Dendritic cell treated with granulocyte-macrophage colony-stimulating factor and Interleukin-4, amounts not matched to agents 40 ng/mL and 50 ng/mL, for 4 days (primary cell): ENCODE measurements at regions not wholly inside any gene's neighbourhood (a gene's known extent, or its start where the extent isn't known, plus 50 kb on each side); places are given as distances from the start of the nearest gene placed in this dataset.

Experiments used
- H3K27ac Mint-ChIP-seq: one replicate; pipeline ENCODE4 v1.8.0; 2022; ENCODE audit warnings: mild to moderate bottlenecking, mixed read lengths
- H3K27me3 Mint-ChIP-seq: one replicate; pipeline ENCODE4 v1.8.0; 2022; ENCODE audit warnings: mild to moderate bottlenecking, mixed read lengths
- H3K36me3 Mint-ChIP-seq: one replicate; pipeline ENCODE4 v1.8.0; 2022; ENCODE audit warnings: low read depth, mixed read lengths
- H3K4me1 Mint-ChIP-seq: one replicate; pipeline ENCODE4 v1.8.0; 2022; ENCODE audit warnings: low read depth, mixed read lengths
- H3K4me3 Mint-ChIP-seq: one replicate; pipeline ENCODE4 v1.8.0; 2022; ENCODE audit warnings: mild to moderate bottlenecking, moderate library complexity, mixed read lengths
- H3K9me3 Mint-ChIP-seq: one replicate; pipeline ENCODE4 v1.8.0; 2022; ENCODE audit warnings: mixed read lengths
- intact Hi-C: fragments of 100-400 bp; cut with micrococcal nuclease; formaldehyde crosslinking; loops from one replicate; pipeline ENCODE4 v1.15.0; 2022

DNA sequence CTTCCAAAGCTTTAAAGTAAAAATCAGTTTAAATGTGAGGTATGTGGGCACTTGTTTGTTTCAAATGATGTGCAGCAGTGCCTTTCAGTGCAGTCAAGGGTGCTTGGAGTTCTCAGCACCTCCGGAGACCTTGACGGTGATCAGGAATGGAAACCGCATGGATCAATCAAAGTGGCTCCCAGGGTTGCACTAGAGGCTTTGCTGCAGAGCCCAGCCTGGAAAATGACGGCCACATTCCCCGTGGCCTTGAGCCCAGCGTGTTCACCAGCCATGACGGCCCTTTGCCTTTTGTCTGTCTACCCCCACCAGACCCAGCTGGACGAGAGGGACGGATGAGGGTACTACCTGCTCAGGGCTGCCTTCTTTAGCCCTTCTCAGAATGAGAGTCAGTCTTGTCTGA, 320.0 kb downstream of the TEX29 start:
- Mint-ChIP-seq H3K27me3 (no peaks in the 10 kb centered on the region), H3K4me3 (no peak overlapping the region), H3K36me3 (no peaks in the 10 kb centered on the region), H3K4me1 (no peaks in the 10 kb centered on the region), H3K9me3 (no peaks in the 10 kb centered on the region), H3K27ac (no peak overlapping the region)
- intact Hi-C loops = no loop called here

GRCh38 chr13:111642156-111642767, 321.8 kb downstream of the TEX29 start:
- Mint-ChIP-seq H3K4me1 (no peaks in the 10 kb centered on the region), H3K27me3 (no peaks in the 10 kb centered on the region), H3K36me3 (no peaks in the 10 kb centered on the region), H3K27ac (no peak overlapping the region), H3K9me3 (no peaks in the 10 kb centered on the region), H3K4me3 (no peak overlapping the region)
- intact Hi-C loops = no loop called here

DNA sequence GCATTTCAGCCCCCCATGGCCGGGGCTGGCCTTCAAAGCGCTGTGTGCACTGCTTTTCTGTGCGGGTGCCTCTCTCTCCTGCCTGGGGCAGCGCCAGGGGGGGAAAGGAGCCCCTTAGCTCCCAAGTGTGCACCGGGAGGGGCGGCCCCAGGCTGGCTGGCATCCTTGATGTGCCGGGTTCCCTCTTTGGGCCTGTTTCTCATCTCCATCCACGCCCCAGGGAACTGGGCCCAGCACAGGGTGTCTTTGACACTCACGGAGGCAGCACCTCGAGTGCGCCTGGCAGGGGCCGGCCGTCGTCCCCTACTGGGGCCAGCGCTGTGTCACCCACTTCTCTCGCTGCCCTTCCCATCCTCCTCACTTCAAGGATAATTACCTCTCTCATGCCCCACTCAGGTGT, 324.3 kb downstream of the TEX29 start:
- Mint-ChIP-seq H3K9me3 (no peaks in the 10 kb centered on the region), H3K4me3 (no peak overlapping the region), H3K27me3 (no peaks in the 10 kb centered on the region), H3K27ac (no peak overlapping the region), H3K4me1 (no peaks in the 10 kb centered on the region), H3K36me3 (no peaks in the 10 kb centered on the region)
- intact Hi-C loops = no loop called here

DNA sequence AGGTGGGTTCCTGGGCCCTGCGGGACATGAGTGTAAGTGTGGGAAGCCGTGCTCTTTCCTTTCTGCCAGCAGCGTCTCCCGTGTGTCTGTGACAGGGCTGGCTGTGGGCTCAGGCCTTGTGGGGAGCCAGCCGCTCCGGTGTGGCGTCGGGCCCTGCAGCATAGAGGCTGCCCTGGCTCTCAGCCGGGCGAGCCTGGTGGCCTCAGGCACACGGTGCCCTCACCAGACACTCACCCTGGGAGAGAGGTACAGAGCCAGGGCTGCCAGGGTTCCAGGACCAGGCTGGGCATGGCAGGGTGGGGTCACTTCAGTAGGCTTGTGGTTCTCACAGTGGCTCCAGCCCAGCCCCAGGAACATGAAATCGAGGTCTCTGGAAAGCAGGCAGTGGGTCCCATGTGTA, 324.8 kb downstream of the TEX29 start:
- H3K4me3 Mint-ChIP-seq = no peak overlapping the region
- no peaks in the 10 kb centered on the region for H3K27me3 Mint-ChIP-seq
- H3K4me1 Mint-ChIP-seq = no peaks in the 10 kb centered on the region
- H3K9me3 Mint-ChIP-seq = no peaks in the 10 kb centered on the region
- intact Hi-C loops = no loop called here
- no peak overlapping the region for H3K27ac Mint-ChIP-seq
- H3K36me3 Mint-ChIP-seq = no peaks in the 10 kb centered on the region

DNA sequence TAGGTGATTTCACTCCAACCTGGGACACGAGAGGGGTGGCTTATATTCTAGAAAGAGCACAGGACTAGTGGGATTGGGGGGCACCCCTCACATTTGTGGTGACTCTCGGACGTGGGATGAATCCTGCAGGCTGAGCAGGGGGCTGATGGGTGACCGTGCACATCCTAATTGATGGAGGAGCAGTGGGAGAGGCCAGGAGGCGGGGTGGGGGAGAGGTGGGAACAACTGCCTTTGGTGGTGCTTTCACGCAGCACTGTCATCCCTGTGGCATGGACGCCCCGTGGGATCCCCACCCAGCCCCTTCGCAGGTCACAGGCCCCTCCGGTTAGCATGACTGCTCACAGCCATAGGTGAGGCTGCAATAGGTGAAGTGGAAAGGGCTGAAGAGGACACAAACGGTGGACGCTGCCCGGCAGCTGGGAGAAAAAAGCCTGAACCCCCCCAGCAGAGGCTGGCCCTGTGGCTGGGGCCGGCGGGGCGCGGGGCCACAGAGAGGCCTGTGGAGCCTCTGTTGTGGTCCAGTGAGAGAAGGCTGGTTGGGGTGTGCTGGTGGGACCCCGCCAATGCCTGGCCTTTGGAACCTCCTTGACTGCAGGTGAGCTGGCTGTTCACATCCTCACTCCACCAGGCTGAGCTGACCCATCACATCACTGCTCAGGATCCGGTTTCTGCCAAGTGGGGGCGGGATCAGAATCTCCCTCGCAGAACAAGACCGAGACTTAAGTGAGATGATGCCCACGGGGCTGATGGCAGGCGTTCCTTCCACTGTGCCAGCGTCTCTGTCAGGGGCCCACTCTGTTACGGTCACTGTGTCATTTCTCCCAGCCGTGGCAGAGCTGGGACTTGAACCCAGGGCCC, 325.4 kb downstream of the TEX29 start:
- H3K4me3 Mint-ChIP-seq = no peak overlapping the region
- no peak overlapping the region for H3K27ac Mint-ChIP-seq
- intact Hi-C loops = no loop called here
- no peaks in the 10 kb centered on the region for H3K9me3 Mint-ChIP-seq
- H3K4me1 Mint-ChIP-seq = no peaks in the 10 kb centered on the region
- peaks cover 3% of the 10 kb centered on the region for H3K27me3 Mint-ChIP-seq
- no peaks in the 10 kb centered on the region for H3K36me3 Mint-ChIP-seq

DNA sequence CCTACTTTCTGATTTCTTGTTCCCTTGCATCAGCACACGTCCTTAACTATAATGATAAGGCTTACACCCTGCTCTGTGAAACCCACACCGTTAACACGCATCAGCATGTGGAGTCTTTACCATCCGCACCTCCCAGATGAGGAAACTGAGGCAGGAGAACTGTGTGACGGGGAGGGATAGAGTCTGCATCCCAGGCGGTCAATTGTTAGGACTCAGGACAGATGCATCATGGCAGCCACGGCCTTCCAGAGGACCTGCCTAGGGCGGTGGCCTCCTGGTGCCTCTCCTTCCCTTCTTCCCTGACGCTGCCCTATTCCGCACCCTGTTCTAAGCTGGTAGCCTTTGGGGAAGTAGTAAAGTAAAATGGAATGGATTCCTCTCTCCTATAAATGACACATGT, 326.0 kb downstream of the TEX29 start:
- no peaks in the 10 kb centered on the region for H3K9me3 Mint-ChIP-seq
- no peak overlapping the region for H3K27ac Mint-ChIP-seq
- no peaks in the 10 kb centered on the region for H3K4me1 Mint-ChIP-seq
- H3K36me3 Mint-ChIP-seq = no peaks in the 10 kb centered on the region
- H3K27me3 Mint-ChIP-seq = peaks cover 5% of the 10 kb centered on the region
- no peak overlapping the region for H3K4me3 Mint-ChIP-seq
- intact Hi-C loops = no loop called here

GRCh38 chr13:111648885-111649284, 328.4 kb downstream of the TEX29 start:
- intact Hi-C loops = no loop called here
- peaks cover 5% of the 10 kb centered on the region for H3K27me3 Mint-ChIP-seq

GRCh38 chr13:111650626-111651025, 330.2 kb downstream of the TEX29 start:
- Mint-ChIP-seq H3K27me3 (peaks cover 5% of the 10 kb centered on the region), H3K9me3 (no peaks in the 10 kb centered on the region), H3K27ac (no peak overlapping the region), H3K36me3 (no peaks in the 10 kb centered on the region), H3K4me1 (no peaks in the 10 kb centered on the region), H3K4me3 (no peak overlapping the region)
- intact Hi-C loops = no loop called here

More at GRCh38 chr13:111648885-111649284, 328.4 kb downstream of the TEX29 start:
- Mint-ChIP-seq H3K4me1 (no peaks in the 10 kb centered on the region), H3K27ac (no peak overlapping the region), H3K9me3 (no peaks in the 10 kb centered on the region), H3K36me3 (no peaks in the 10 kb centered on the region), H3K4me3 (no peak overlapping the region)

DNA sequence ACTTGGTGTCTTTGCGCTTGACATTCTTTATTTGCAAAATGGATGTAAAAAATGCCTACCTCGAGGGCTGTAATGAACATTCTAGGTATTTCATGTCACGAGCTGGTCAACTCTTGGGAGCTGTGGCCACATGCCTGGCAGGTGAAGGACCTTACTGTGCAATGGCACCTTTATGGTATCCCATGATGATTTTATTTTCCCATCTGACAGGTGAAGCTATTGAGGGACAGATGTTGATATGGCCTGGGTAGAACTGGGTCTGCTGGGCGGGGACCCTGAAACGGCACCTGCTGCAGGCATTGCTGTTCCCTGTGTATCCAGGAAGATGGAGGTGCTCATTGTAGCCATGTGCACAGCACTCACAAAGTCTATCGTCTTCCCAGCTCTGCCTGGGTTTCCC, 332.2 kb downstream of the TEX29 start:
- Mint-ChIP-seq H3K27ac (no peak overlapping the region), H3K27me3 (peaks cover 5% of the 10 kb centered on the region), H3K4me3 (no peak overlapping the region), H3K9me3 (no peaks in the 10 kb centered on the region), H3K4me1 (no peaks in the 10 kb centered on the region), H3K36me3 (no peaks in the 10 kb centered on the region)
- intact Hi-C loops = no loop called here

- intact Hi-C loops = no loop called here
- Mint-ChIP-seq H3K27me3 (peaks cover 5% of the 10 kb centered on the region), H3K27ac (no peak overlapping the region), H3K4me1 (no peaks in the 10 kb centered on the region), H3K36me3 (no peaks in the 10 kb centered on the region), H3K9me3 (no peaks in the 10 kb centered on the region), H3K4me3 (no peak overlapping the region)
Observed at GRCh38 chr13:111654531-111654930, 334.1 kb downstream of the TEX29 start.

DNA sequence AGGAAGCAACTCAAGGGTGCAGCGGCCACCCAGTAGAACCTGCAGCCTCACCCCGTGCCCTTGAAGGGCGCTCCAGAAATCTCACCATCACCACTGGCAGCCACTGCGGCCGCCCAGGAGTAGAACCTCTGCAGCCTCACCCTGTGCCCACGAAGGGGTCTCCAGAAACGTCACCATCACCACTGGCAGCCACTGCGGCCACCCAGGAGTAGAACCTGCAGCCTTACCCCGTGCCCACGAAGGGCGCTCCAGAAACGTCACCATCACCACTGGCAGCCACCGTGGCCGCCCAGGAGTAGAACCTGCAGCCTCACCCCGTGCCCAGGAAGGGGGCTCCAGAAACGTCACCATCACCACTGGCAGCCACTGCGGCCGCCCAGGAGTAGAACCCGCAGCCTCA, 336.0 kb downstream of the TEX29 start:
- H3K4me1 Mint-ChIP-seq = no peaks in the 10 kb centered on the region
- H3K27ac Mint-ChIP-seq = no peak overlapping the region
- no peaks in the 10 kb centered on the region for H3K27me3 Mint-ChIP-seq
- intact Hi-C loops = no loop called here
- no peaks in the 10 kb centered on the region for H3K36me3 Mint-ChIP-seq
- no peak overlapping the region for H3K4me3 Mint-ChIP-seq
- no peaks in the 10 kb centered on the region for H3K9me3 Mint-ChIP-seq

DNA sequence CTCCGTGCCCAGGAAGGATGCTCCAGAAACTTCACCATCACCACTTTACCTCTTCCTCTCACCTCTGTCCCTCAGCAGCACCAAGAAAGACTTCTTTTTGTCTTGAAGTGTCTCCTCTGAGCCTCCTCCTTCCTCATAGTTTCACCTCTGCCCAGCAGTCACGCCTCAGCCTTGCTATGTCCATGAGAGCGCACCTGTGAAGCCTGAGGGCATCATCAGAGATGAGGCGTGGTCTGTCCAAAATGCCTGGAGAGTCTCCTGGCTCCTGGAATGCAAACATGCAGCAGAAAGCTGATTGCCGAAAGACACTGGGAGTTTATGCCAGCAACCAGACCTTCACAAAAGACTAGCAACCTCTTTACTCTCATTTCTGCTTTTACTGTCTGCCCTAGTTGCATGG, 336.6 kb downstream of the TEX29 start:
- no peaks in the 10 kb centered on the region for H3K4me1 Mint-ChIP-seq
- no peaks in the 10 kb centered on the region for H3K36me3 Mint-ChIP-seq
- H3K27ac Mint-ChIP-seq = no peak overlapping the region
- intact Hi-C loops = no loop called here
- no peak overlapping the region for H3K4me3 Mint-ChIP-seq
- H3K9me3 Mint-ChIP-seq = no peaks in the 10 kb centered on the region
- no peaks in the 10 kb centered on the region for H3K27me3 Mint-ChIP-seq

- no peaks in the 10 kb centered on the region for H3K9me3 Mint-ChIP-seq
- no peak overlapping the region for H3K4me3 Mint-ChIP-seq
- no peaks in the 10 kb centered on the region for H3K4me1 Mint-ChIP-seq
- no peak overlapping the region for H3K27ac Mint-ChIP-seq
- H3K27me3 Mint-ChIP-seq = no peaks in the 10 kb centered on the region
- intact Hi-C loops = no loop called here
- H3K36me3 Mint-ChIP-seq = no peaks in the 10 kb centered on the region
Observed at GRCh38 chr13:111658145-111659100, 338.0 kb downstream of the TEX29 start.

DNA sequence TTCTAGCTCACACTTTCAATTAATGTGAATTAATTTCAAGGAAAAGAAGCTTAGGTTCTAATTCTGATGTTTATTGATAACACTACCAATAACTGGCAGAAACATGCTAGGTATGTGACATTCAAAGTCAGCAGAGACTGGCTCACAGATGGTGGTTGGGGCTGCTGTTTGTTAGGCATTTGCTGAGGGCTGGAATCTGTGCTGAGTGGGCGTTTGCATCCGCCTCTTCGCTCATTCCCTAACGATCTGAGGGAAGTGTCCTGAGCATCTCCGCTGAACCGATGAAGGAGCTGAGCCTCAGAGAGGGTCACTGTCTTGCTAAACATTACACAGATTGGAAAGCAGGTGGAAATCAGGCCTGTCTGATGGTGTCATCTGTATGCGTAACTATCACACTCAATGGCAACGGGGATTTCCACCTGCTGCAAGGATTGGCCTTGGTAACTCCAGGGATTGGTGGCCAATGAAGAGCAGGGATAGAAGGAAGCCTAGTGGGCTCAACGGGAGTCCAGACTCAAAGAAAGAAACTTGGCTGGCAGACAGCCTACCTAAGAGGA, 338.9 kb downstream of the TEX29 start:
- Mint-ChIP-seq H3K4me3 (no peak overlapping the region), H3K27ac (no peak overlapping the region), H3K36me3 (no peaks in the 10 kb centered on the region), H3K27me3 (no peaks in the 10 kb centered on the region), H3K9me3 (no peaks in the 10 kb centered on the region), H3K4me1 (no peaks in the 10 kb centered on the region)
- intact Hi-C loops = no loop called here
